IMR-90 (cell line): ENCODE measurements at regions not wholly inside any gene's neighbourhood (a gene's known extent, or its start where the extent isn't known, plus 50 kb on each side); places are given as distances from the start of the nearest gene placed in this dataset.

Experiments
- ATAC-seq: fragments of 200-7000 bp; cut with Tn5 transposase; 2 replicates; pipeline ENCODE4 v1.9.1; 2020; ENCODE audit warnings: low read depth, mild to moderate bottlenecking, moderate library complexity
- BruUV-seq: library from RNA; stranded (reverse); fragments of 400-500 nt; replicated peaks from 2 replicates; lab custom pipeline; 2021; lab: Mats Ljungman, UMichigan
- CTCF ChIA-PET: fragments of 300-600 bp; formaldehyde crosslinking; extraction: SDS; loops from one replicate; lab custom pipeline; 2021; ENCODE audit warnings: antibody characterized with exemption; lab: Yijun Ruan, JAX
- POLR2A ChIA-PET: fragments of 300-600 bp; sonication (Branson Sonifier 250); formaldehyde crosslinking; loops from one replicate; lab custom pipeline; 2022; ENCODE audit warnings: antibody characterized with exemption; ENCODE audit not compliant: unreplicated experiment; lab: Charles Lee
- DNase-seq: peaks from one replicate; pipeline ENCODE4 v3.0.0; 2013
- H2AFZ ChIP-seq: replicated peaks from 2 replicates; pipeline ENCODE3; 2013; ENCODE audit warnings: low read length, mild to moderate bottlenecking; ENCODE audit not compliant: poor library complexity
- H2AK5ac ChIP-seq: 2 replicates; pipeline ENCODE4 v1.6.1; 2013; ENCODE audit warnings: low read depth, low read length, inconsistent platforms
- H2AK9ac ChIP-seq: replicated peaks from 2 replicates; pipeline ENCODE3; 2013; ENCODE audit warnings: mild to moderate bottlenecking, low read depth, low read length, moderate library complexity; ENCODE audit not compliant: poor library complexity
- H2BK120ac ChIP-seq: 2 replicates; pipeline ENCODE4 v1.6.1; 2013; ENCODE audit warnings: low read depth, low read length, inconsistent platforms
- H2BK15ac ChIP-seq: 3 replicates; pipeline ENCODE4 v1.6.1; 2013; ENCODE audit warnings: low read depth, low read length, inconsistent platforms
- H2BK20ac ChIP-seq: 2 replicates; pipeline ENCODE4 v1.6.1; 2013; ENCODE audit warnings: low read depth, mild to moderate bottlenecking, inconsistent platforms, low read length, moderate library complexity
- H2BK5ac ChIP-seq: 2 replicates; pipeline ENCODE4 v1.6.1; 2013; ENCODE audit warnings: mild to moderate bottlenecking, low read depth, low read length, inconsistent platforms; ENCODE audit not compliant: poor library complexity, severe bottlenecking
- H3K14ac ChIP-seq: replicated peaks from 2 replicates; pipeline ENCODE4 v1.6.1; 2013; ENCODE audit warnings: low read depth, low read length, inconsistent platforms
- H3K18ac ChIP-seq: 2 replicates; pipeline ENCODE4 v1.6.1; 2013; ENCODE audit warnings: low read depth, low read length, control low read depth
- H3K23ac ChIP-seq: 2 replicates; pipeline ENCODE4 v1.6.1; 2013; ENCODE audit warnings: low read depth, low read length, inconsistent platforms
- H3K27ac ChIP-seq: 2 replicates; pipeline ENCODE4 v1.5.1; 2013; ENCODE audit warnings: mild to moderate bottlenecking, control low read depth, low read length; ENCODE audit not compliant: insufficient read depth
- H3K27me3 ChIP-seq: 2 replicates; pipeline ENCODE4 v1.6.1; 2013; ENCODE audit warnings: low read length; ENCODE audit not compliant: control insufficient read depth, insufficient read depth
- H3K36me3 ChIP-seq: 2 replicates; pipeline ENCODE4 v1.6.1; 2013; ENCODE audit warnings: low read length, mixed read lengths; ENCODE audit not compliant: control insufficient read depth, insufficient read depth
- H3K4ac ChIP-seq: 2 replicates; pipeline ENCODE4 v1.6.1; 2013; ENCODE audit warnings: low read depth, low read length, inconsistent platforms
- H3K4me1 ChIP-seq: 2 replicates; pipeline ENCODE4 v1.6.1; 2013; ENCODE audit warnings: low read length, mixed read lengths; ENCODE audit not compliant: control insufficient read depth, insufficient read depth
- H3K4me2 ChIP-seq: 2 replicates; pipeline ENCODE4 v1.6.1; 2013; ENCODE audit warnings: low read depth, mild to moderate bottlenecking, control low read depth, low read length, moderate library complexity
- H3K4me3 ChIP-seq: 2 replicates; pipeline ENCODE4 v1.5.1; 2013; ENCODE audit warnings: low read depth, mild to moderate bottlenecking, control low read depth, low read length, moderate library complexity; ENCODE audit not compliant: insufficient read depth
- H3K56ac ChIP-seq: 2 replicates; pipeline ENCODE4 v1.6.1; 2013; ENCODE audit warnings: low read length, inconsistent platforms; ENCODE audit not compliant: insufficient read depth; ENCODE audit errors: extremely low read depth
- H3K79me1 ChIP-seq, 2 experiments: 2 replicates each; pipeline ENCODE4 v1.6.1; 2013; ENCODE audit warnings: low read length in 2 of 2, inconsistent platforms in 1 of 2, low read depth in 1 of 2
- H3K9ac ChIP-seq: 2 replicates; pipeline ENCODE4 v1.6.1; 2013; ENCODE audit warnings: low read depth, low read length, control low read depth
- H3K9me1 ChIP-seq: 2 replicates; pipeline ENCODE4 v1.6.1; 2013; ENCODE audit warnings: low read length, inconsistent platforms; ENCODE audit not compliant: insufficient read depth
- H3K9me3 ChIP-seq: 2 replicates; pipeline ENCODE4 v1.6.1; 2013; ENCODE audit warnings: low read length; ENCODE audit not compliant: control insufficient read depth, insufficient read depth
- H4K20me1 ChIP-seq: 2 replicates; pipeline ENCODE4 v1.6.1; 2013; ENCODE audit warnings: low read length, inconsistent platforms; ENCODE audit not compliant: insufficient read depth
- H4K5ac ChIP-seq: 2 replicates; pipeline ENCODE4 v1.6.1; 2013; ENCODE audit warnings: mild to moderate bottlenecking, low read depth, low read length, control low read depth
- H4K8ac ChIP-seq, 2 experiments: 2 replicates each; pipeline ENCODE4 v1.6.1; 2013; ENCODE audit warnings: low read depth in 2 of 2, low read length in 2 of 2, control low read depth in 1 of 2, inconsistent platforms in 1 of 2
- H4K91ac ChIP-seq: 2 replicates; pipeline ENCODE4 v1.6.1; 2013; ENCODE audit warnings: low read depth, low read length, inconsistent platforms; ENCODE audit not compliant: insufficient read depth
- BHLHE40 ChIP-seq: fragments of 150-350 bp; IDR thresholded peaks from 2 replicates; pipeline ENCODE4 v1.6.1; 2016; ENCODE audit warnings: mild to moderate bottlenecking, low read depth, low read length
- FOS ChIP-seq: fragments of 150-350 bp; IDR thresholded peaks from 2 replicates; pipeline ENCODE4 v1.6.1; 2016; ENCODE audit warnings: low read depth, low read length
- MAZ ChIP-seq: IDR thresholded peaks from 2 replicates; pipeline ENCODE4 v1.6.1; 2012; ENCODE audit warnings: low read depth, mild to moderate bottlenecking, low read length, improper control_type of control experiment, moderate library complexity, borderline replicate concordance
- MXI1 ChIP-seq: IDR thresholded peaks from 2 replicates; pipeline ENCODE4 v1.6.1; 2012; ENCODE audit warnings: low read depth, mild to moderate bottlenecking, low read length, moderate library complexity, borderline replicate concordance
- RAD21 ChIP-seq: IDR thresholded peaks from 2 replicates; pipeline ENCODE4 v1.6.1; 2012; ENCODE audit warnings: low read length, improper control_type of control experiment
- RFX5 ChIP-seq: IDR thresholded peaks from 2 replicates; pipeline ENCODE4 v1.8.0; 2012; ENCODE audit warnings: low read depth, mild to moderate bottlenecking, low read length, moderate library complexity
- WGBS, 2 experiments: methylation state at CpG; one replicate each; pipeline versions ENCODE4 v1.1.5 to v1.1.7; 2013; ENCODE audit warnings: missing lambda C conversion rate in 2 of 2; ENCODE audit not compliant: insufficient read length in 1 of 2; ENCODE audit errors: extremely low coverage in 2 of 2; 5-methylcytosine and 5-hydroxymethylcytosine counted together
- dilution Hi-C: fragments of 300-500 bp; cut with HindIII; formaldehyde crosslinking; loops from one replicate; pipeline ENCODE4 v1.14.3; 2018; ENCODE audit warnings: low sequenced_read_pairs; ENCODE audit not compliant: unreplicated experiment
- in situ Hi-C: fragments of 300-500 bp; cut with MboI; formaldehyde crosslinking; loops from 3 replicates; pipeline ENCODE4 v1.14.3; 2019; ENCODE audit warnings: low sequenced_read_pairs, inconsistent platforms, mixed read lengths
- intact Hi-C: fragments of 100-400 bp; cut with micrococcal nuclease; formaldehyde crosslinking; loops from 2 replicates; pipeline ENCODE4 v1.10.0; 2022
- TF ChIP-seq, protein P1 (sequence below): conservative IDR thresholded peaks from 2 replicates; pipeline ENCODE4 v1.5.1; 2012; ENCODE audit warnings: mild to moderate bottlenecking, low read depth, low read length, improper control_type of control experiment

DNA sequence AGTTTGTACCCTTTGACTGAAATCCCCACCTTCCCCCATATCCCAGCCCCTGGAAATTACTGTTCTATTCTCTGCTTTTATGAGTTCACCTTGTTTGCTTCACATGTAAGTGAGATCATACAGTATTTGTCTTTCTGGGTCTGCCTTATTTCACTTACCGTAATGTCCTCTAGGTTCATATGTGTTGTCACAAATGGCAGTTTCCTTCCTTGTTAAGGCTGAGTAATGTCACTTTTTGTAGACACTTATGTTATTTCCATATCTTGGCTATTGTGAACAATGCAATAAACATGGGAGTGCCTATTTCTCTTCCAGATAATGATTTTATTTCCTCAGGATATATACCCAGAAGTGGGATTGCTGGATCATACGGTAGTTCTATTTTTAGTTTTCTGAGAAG lies 272.3 kb downstream of the MRPS30 start:
- no peaks in the 10 kb centered on the region for H4K20me1 ChIP-seq
- no peaks in the 10 kb centered on the region for H3K9me1 ChIP-seq
- TF ChIP-seq MXI1 (no peak), BHLHE40 (no peak), RAD21 (no peak), FOS (no peak), MAZ (no peak), RFX5 (no peak)
- TF ChIP-seq, protein P1, sequence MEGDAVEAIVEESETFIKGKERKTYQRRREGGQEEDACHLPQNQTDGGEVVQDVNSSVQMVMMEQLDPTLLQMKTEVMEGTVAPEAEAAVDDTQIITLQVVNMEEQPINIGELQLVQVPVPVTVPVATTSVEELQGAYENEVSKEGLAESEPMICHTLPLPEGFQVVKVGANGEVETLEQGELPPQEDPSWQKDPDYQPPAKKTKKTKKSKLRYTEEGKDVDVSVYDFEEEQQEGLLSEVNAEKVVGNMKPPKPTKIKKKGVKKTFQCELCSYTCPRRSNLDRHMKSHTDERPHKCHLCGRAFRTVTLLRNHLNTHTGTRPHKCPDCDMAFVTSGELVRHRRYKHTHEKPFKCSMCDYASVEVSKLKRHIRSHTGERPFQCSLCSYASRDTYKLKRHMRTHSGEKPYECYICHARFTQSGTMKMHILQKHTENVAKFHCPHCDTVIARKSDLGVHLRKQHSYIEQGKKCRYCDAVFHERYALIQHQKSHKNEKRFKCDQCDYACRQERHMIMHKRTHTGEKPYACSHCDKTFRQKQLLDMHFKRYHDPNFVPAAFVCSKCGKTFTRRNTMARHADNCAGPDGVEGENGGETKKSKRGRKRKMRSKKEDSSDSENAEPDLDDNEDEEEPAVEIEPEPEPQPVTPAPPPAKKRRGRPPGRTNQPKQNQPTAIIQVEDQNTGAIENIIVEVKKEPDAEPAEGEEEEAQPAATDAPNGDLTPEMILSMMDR: no peak
- peaks cover 8% of the 10 kb centered on the region; the same call in 1 of the 2 replicates for H3K9me3 ChIP-seq
- H3K4me2 ChIP-seq: no peak overlapping the region
- POLR2A ChIA-PET: no interaction called here
- DNase-seq (no peak), ATAC-seq (no peak)
- no peak overlapping the region for H2BK20ac ChIP-seq
- no peak overlapping the region for H3K4me3 ChIP-seq
- no TSS peak for BruUV-seq
- dilution Hi-C loops (no loop called here), intact Hi-C loops (no loop called here), in situ Hi-C loops (no loop called here)
- no CpG with 5 or more reads among the region's 2 CpGs for WGBS, 2 experiments
- H2AFZ ChIP-seq: no peak overlapping the region
- no peak overlapping the region for H4K91ac ChIP-seq
- no peak overlapping the region for H2BK15ac ChIP-seq
- CTCF ChIA-PET: no interaction called here
- no peak overlapping the region for H3K56ac ChIP-seq
- no peak overlapping the region for H3K23ac ChIP-seq
- H3K36me3 ChIP-seq: no peaks in the 10 kb centered on the region
- no peak overlapping the region for H3K27ac ChIP-seq
- H4K5ac ChIP-seq: no peak overlapping the region
- H3K14ac ChIP-seq: no peak overlapping the region
- no peaks in the 10 kb centered on the region for H3K79me1 ChIP-seq
- no peak overlapping the region for H2BK5ac ChIP-seq
- H3K9ac ChIP-seq: no peak overlapping the region
- no peak overlapping the region for H3K4ac ChIP-seq
- H2BK120ac ChIP-seq: no peak overlapping the region
- no peak overlapping the region for H3K18ac ChIP-seq
- H3K27me3 ChIP-seq: no peaks in the 10 kb centered on the region
- no peak overlapping the region for H2AK5ac ChIP-seq
- H2AK9ac ChIP-seq: no peak overlapping the region
- H3K4me1 ChIP-seq: no peaks in the 10 kb centered on the region
- no peak overlapping the region for H4K8ac ChIP-seq
